H1 (cell line): ENCODE measurements at regions not wholly inside any gene's neighbourhood (a gene's known extent, or its start where the extent isn't known, plus 50 kb on each side); places are given as distances from the start of the nearest gene placed in this dataset.

Source experiments
- CTCF ChIA-PET: fragments of 300-600 bp; sonication (Branson Sonifier 250); formaldehyde crosslinking; loops from one replicate; lab custom pipeline; 2021; ENCODE audit not compliant: partially characterized antibody; lab: Charles Lee
- POLR2A ChIA-PET: fragments of 300-600 bp; sonication (Branson Sonifier 250); formaldehyde crosslinking; loops from one replicate; lab custom pipeline; 2021; ENCODE audit warnings: inconsistent platforms; ENCODE audit not compliant: partially characterized antibody; lab: Charles Lee
- DNase-seq, 2 experiments: peaks; one replicate each; pipeline versions ENCODE4 v3.0.0 to v3.0.0-alpha.2; 2010 to 2022; ENCODE audit warnings: low spot score in 2 of 2, low read depth in 1 of 2, mixed read lengths in 1 of 2
- FAIRE-seq: peaks from 2 replicates; lab custom pipeline; 2011; peaks lifted over from hg19 to GRCh38; lab: Jason Lieb, UNC
- H2AFZ ChIP-seq: 2 replicates; pipeline ENCODE4 v1.8.1; 2012; ENCODE audit warnings: low read length, inconsistent platforms
- H2AK5ac ChIP-seq: 2 replicates; pipeline ENCODE4 v1.6.1; 2013; ENCODE audit warnings: low read depth, low read length
- H2BK120ac ChIP-seq: replicated peaks from 2 replicates; pipeline ENCODE3; 2013; ENCODE audit warnings: low read depth, low read length, inconsistent platforms
- H2BK12ac ChIP-seq: 2 replicates; pipeline ENCODE4 v1.6.1; 2013; ENCODE audit warnings: low read depth, low read length
- H2BK15ac ChIP-seq: 2 replicates; pipeline ENCODE4 v1.6.1; 2013; ENCODE audit warnings: low read length
- H2BK20ac ChIP-seq: 2 replicates; pipeline ENCODE4 v1.6.1; 2013; ENCODE audit warnings: low read length
- H2BK5ac ChIP-seq: 2 replicates; pipeline ENCODE4 v1.6.1; 2013; ENCODE audit warnings: low read depth, low read length
- H3K14ac ChIP-seq: 2 replicates; pipeline ENCODE4 v1.6.1; 2013; ENCODE audit warnings: inconsistent platforms; ENCODE audit not compliant: insufficient read length
- H3K18ac ChIP-seq: 2 replicates; pipeline ENCODE4 v1.6.1; 2013; ENCODE audit warnings: low read length; ENCODE audit errors: extremely low read depth
- H3K23ac ChIP-seq: 2 replicates; pipeline ENCODE4 v1.6.1; 2013; ENCODE audit warnings: inconsistent platforms; ENCODE audit not compliant: insufficient read length
- H3K23me2 ChIP-seq: 2 replicates; pipeline ENCODE4 v1.6.1; 2013; ENCODE audit warnings: low read depth, low read length
- H3K27ac ChIP-seq: 2 replicates; pipeline ENCODE4 v1.6.1; 2011; ENCODE audit warnings: low read depth, low read length, inconsistent platforms
- H3K27me3 ChIP-seq, 4 experiments: replicated peaks in 1 of 4; 1 replicate in 1 of 4; 2 replicates in 3 of 4; pipeline versions ENCODE4 v1.6.1 to v1.8.1; 2011 to 2013; ENCODE audit warnings: low read length in 3 of 4, mild to moderate bottlenecking in 3 of 4, inconsistent platforms in 2 of 4, mixed read lengths in 2 of 4, moderate library complexity in 1 of 4; ENCODE audit not compliant: control insufficient read depth in 3 of 4, insufficient read depth in 3 of 4; ENCODE audit errors: extremely low read depth in 1 of 4
- H3K36me3 ChIP-seq, 4 experiments: 2 replicates each; pipeline versions ENCODE4 v1.6.1 to v1.8.1; 2011 to 2013; ENCODE audit warnings: mild to moderate bottlenecking in 4 of 4, low read length in 3 of 4, moderate library complexity in 2 of 4, control low read depth in 1 of 4, inconsistent platforms in 1 of 4; ENCODE audit not compliant: insufficient read depth in 4 of 4, control insufficient read depth in 2 of 4
- H3K4ac ChIP-seq: replicated peaks from 2 replicates; pipeline ENCODE3; 2013; ENCODE audit warnings: low read length, low read depth, mixed read lengths, inconsistent platforms; ENCODE audit not compliant: insufficient read length
- H3K4me1 ChIP-seq, 4 experiments: replicated peaks in 1 of 4; 1 replicate in 1 of 4; 2 replicates in 3 of 4; pipeline versions ENCODE4 v1.6.1 to v1.8.1; 2011 to 2013; ENCODE audit warnings: low read length in 3 of 4, inconsistent platforms in 2 of 4, mixed read lengths in 1 of 4; ENCODE audit not compliant: insufficient read depth in 4 of 4, control insufficient read depth in 3 of 4
- H3K4me2 ChIP-seq, 2 experiments: 2 replicates each; pipeline versions ENCODE4 v1.6.1 to v1.8.1; 2011 to 2013; ENCODE audit warnings: low read depth in 2 of 2, low read length in 2 of 2, control low read depth in 1 of 2, inconsistent platforms in 1 of 2, mild to moderate bottlenecking in 1 of 2; ENCODE audit not compliant: insufficient read depth in 1 of 2
- H3K4me3 ChIP-seq, 4 experiments: fragments of 200-600, 300-600 bp in 1 of 4; sonication (generic), shearing (Covaris generic), sonication (Bioruptor Twin) in 1 of 4; 2 replicates each; pipeline versions ENCODE4 v1.5.1 to v1.8.1; 2011 to 2016; ENCODE audit warnings: low read length in 4 of 4, low read depth in 3 of 4, control low read depth in 2 of 4, inconsistent platforms in 2 of 4, mild to moderate bottlenecking in 2 of 4, mixed read lengths in 1 of 4, moderate library complexity in 1 of 4; ENCODE audit not compliant: insufficient read depth in 2 of 4; ENCODE audit errors: extremely low read depth in 1 of 4
- H3K56ac ChIP-seq: replicated peaks from 2 replicates; pipeline ENCODE3; 2013; ENCODE audit warnings: low read depth, mild to moderate bottlenecking, mixed read lengths, low read length, inconsistent platforms; ENCODE audit not compliant: insufficient read length
- H3K79me1 ChIP-seq: 2 replicates; pipeline ENCODE4 v1.6.1; 2013; ENCODE audit warnings: low read depth, low read length, control low read depth
- H3K79me2 ChIP-seq, 2 experiments: 2 replicates each; pipeline versions ENCODE4 v1.6.1 to v1.8.1; 2012 to 2013; ENCODE audit warnings: low read length in 2 of 2, mild to moderate bottlenecking in 2 of 2, inconsistent platforms in 1 of 2; ENCODE audit not compliant: insufficient read depth in 2 of 2, control insufficient read depth in 1 of 2
- H3K9ac ChIP-seq, 4 experiments: replicated peaks in 1 of 4; 1 replicate in 1 of 4; 2 replicates in 3 of 4; pipeline versions ENCODE4 v1.6.1 to v1.8.1; 2011 to 2013; ENCODE audit warnings: low read depth in 3 of 4, low read length in 3 of 4, control low read depth in 2 of 4, mild to moderate bottlenecking in 2 of 4, moderate library complexity in 2 of 4, inconsistent platforms in 1 of 4; ENCODE audit errors: extremely low read depth in 1 of 4
- H3K9me3 ChIP-seq, 2 experiments: 2 replicates each; pipeline versions ENCODE4 v1.6.1 to v1.8.1; 2012 to 2013; ENCODE audit warnings: mild to moderate bottlenecking in 2 of 2, moderate library complexity in 2 of 2, control low read depth in 1 of 2, inconsistent platforms in 1 of 2, low read depth in 1 of 2, low read length in 1 of 2, mixed read lengths in 1 of 2; ENCODE audit not compliant: insufficient read depth in 2 of 2
- H4K20me1 ChIP-seq, 2 experiments: replicated peaks in 1 of 2; 2 replicates each; pipeline versions ENCODE3 to v1.8.1; 2011 to 2013; ENCODE audit warnings: inconsistent platforms in 2 of 2, low read length in 2 of 2, mild to moderate bottlenecking in 1 of 2; ENCODE audit not compliant: insufficient read depth in 2 of 2, control insufficient read depth in 1 of 2
- H4K5ac ChIP-seq: 2 replicates; pipeline ENCODE4 v1.6.1; 2013; ENCODE audit warnings: low read length, low read depth, mixed read lengths, inconsistent platforms; ENCODE audit not compliant: insufficient read length
- H4K8ac ChIP-seq: 2 replicates; pipeline ENCODE4 v1.8.0; 2013; ENCODE audit warnings: mild to moderate bottlenecking, moderate library complexity, low read length, inconsistent platforms; ENCODE audit not compliant: insufficient read depth; ENCODE audit errors: extremely low read depth
- H4K91ac ChIP-seq: replicated peaks from 2 replicates; pipeline ENCODE3; 2013; ENCODE audit warnings: low read length, mixed read lengths, inconsistent platforms; ENCODE audit not compliant: insufficient read length
- BACH1 ChIP-seq: IDR thresholded peaks from 2 replicates; pipeline ENCODE4 v1.6.1; 2012; ENCODE audit warnings: low read length, improper control_type of control experiment
- E2F6 ChIP-seq: IDR thresholded peaks from 2 replicates; pipeline ENCODE4 v1.6.1; 2012; ENCODE audit warnings: inconsistent platforms
- MAX ChIP-seq: IDR thresholded peaks from 2 replicates; pipeline ENCODE4 v1.6.1; 2012; ENCODE audit warnings: inconsistent platforms
- NRF1 ChIP-seq: IDR thresholded peaks from 2 replicates; pipeline ENCODE4 v1.6.1; 2011; ENCODE audit warnings: mild to moderate bottlenecking, low read depth, low read length, improper control_type of control experiment
- PHF8 ChIP-seq: fragments of 200-600 bp; sonication (generic); conservative IDR thresholded peaks from 2 replicates; pipeline ENCODE4 v1.7.1; 2012; ENCODE audit warnings: low read depth, mild to moderate bottlenecking, inconsistent platforms, low read length, moderate library complexity
- POU5F1 ChIP-seq: IDR thresholded peaks from 2 replicates; pipeline ENCODE4 v1.6.1; 2011; ENCODE audit warnings: low read depth, mild to moderate bottlenecking, low read length, moderate library complexity
- RNF2 ChIP-seq: fragments of 200-900, 300-1000 bp; sonication (generic); IDR thresholded peaks from 2 replicates; pipeline ENCODE4 v1.7.1; 2016; ENCODE audit warnings: borderline replicate concordance, low read depth, mild to moderate bottlenecking, antibody characterized with exemption, low read length; ENCODE audit not compliant: poor library complexity, severe bottlenecking; ENCODE audit errors: missing control alignments
- SRF ChIP-seq: IDR thresholded peaks from 2 replicates; pipeline ENCODE4 v1.6.1; 2011; ENCODE audit warnings: mild to moderate bottlenecking, low read depth, low read length, moderate library complexity
- YY1 ChIP-seq: IDR thresholded peaks from 2 replicates; pipeline ENCODE4 v1.6.1; 2011; ENCODE audit warnings: low read depth, mild to moderate bottlenecking, low read length
- WGBS, 2 experiments: shearing (Covaris generic) in 1 of 2; methylation state at CpG; one replicate each; pipeline versions ENCODE4 v1.1.6 to v1.1.7; 2013 to 2015; ENCODE audit warnings: low lambda C conversion rate in 2 of 2, mixed read lengths in 2 of 2, inconsistent platforms in 1 of 2, low coverage in 1 of 2, missing lambda C conversion rate in 1 of 2; ENCODE audit not compliant: insufficient replicate concordance in 2 of 2, insufficient coverage in 1 of 2, insufficient read length in 1 of 2; ENCODE audit errors: extremely low coverage in 1 of 2, missing lambda C conversion rate in 1 of 2; 5-methylcytosine and 5-hydroxymethylcytosine counted together

GRCh38 chr1:116852910-116853309 lies 56.8 kb upstream of the PTGFRN start:
- no peak overlapping the region for H3K4me3 ChIP-seq
- no peak overlapping the region for H3K23ac ChIP-seq
- H3K4me1 ChIP-seq = peaks cover 17 to 32% (median 29%) of the 10 kb centered on the region in 4 experiments
- no peak for DNase-seq
- H4K8ac ChIP-seq = no peak overlapping the region
- FAIRE-seq = no peak
- no peak overlapping the region for H3K56ac ChIP-seq
- peak overlapping the region; percentile 60; the same call in 1 of the 2 replicates for H2AFZ ChIP-seq
- no peak overlapping the region for H3K9ac ChIP-seq
- H3K27ac ChIP-seq = peak overlapping the region; percentile 77
- peak overlapping the region; percentile 16 for H2BK20ac ChIP-seq
- H2BK12ac ChIP-seq = peak overlapping the region; percentile 71
- CTCF ChIA-PET = interaction anchor here (1.2 to 1.3 kb wide), 2 partner anchors 17 to 26 kb away, joined by 4 read pairs; no protein-coding TSS in a partner anchor
- H3K79me2 ChIP-seq = no peaks in the 10 kb centered on the region
- no peak overlapping the region for H3K14ac ChIP-seq
- H3K4ac ChIP-seq = no peak overlapping the region
- no peaks in the 10 kb centered on the region for H3K27me3 ChIP-seq
- H3K4me2 ChIP-seq = peak overlapping the region; percentile 25 to 80; a peak in 3 of 4 replicates
- H2BK120ac ChIP-seq = peak overlapping the region; percentile 30
- H3K9me3 ChIP-seq = no peaks in the 10 kb centered on the region
- 59% methylated on average over 3 of the region's 3 CpGs; no CpG with 5 or more reads in 1 of the 2 experiments for WGBS, 2 experiments
- no peaks in the 10 kb centered on the region for H4K20me1 ChIP-seq
- peak overlapping the region; percentile 89 for H2AK5ac ChIP-seq
- H2BK15ac ChIP-seq = peak overlapping the region; percentile 81; the same call in 1 of the 2 replicates
- peak overlapping the region; percentile 5 for H4K5ac ChIP-seq
- no peaks in the 10 kb centered on the region for H3K79me1 ChIP-seq
- H2BK5ac ChIP-seq = peak overlapping the region; percentile 67
- peak overlapping the region; percentile 85 for H3K18ac ChIP-seq
- H3K23me2 ChIP-seq = no peaks in the 10 kb centered on the region
- peak overlapping the region; percentile 12 for H4K91ac ChIP-seq
- H3K36me3 ChIP-seq = no peaks in the 10 kb centered on the region
- POLR2A ChIA-PET = interaction anchor here (0.7 kb wide), 1 partner anchor 11 kb away, joined by 3 read pairs; no protein-coding TSS in a partner anchor
- no peak for TF ChIP-seq BACH1
- peak; percentile 66 for TF ChIP-seq E2F6
- no peak for TF ChIP-seq SRF
- TF ChIP-seq NRF1 = no peak
- TF ChIP-seq PHF8 = no peak
- TF ChIP-seq MAX = peak; percentile 84
- TF ChIP-seq POU5F1 = no peak
- TF ChIP-seq RNF2 = no peak
- peak; percentile 89 for TF ChIP-seq YY1
